Right lobe of liver (tissue), 6 donors: ENCODE measurements at regions not wholly inside any gene's neighbourhood (a gene's known extent, or its start where the extent isn't known, plus 50 kb on each side); places are given as distances from the start of the nearest gene placed in this dataset.

ENCODE experiments used
- ATAC-seq, 4 donors: fragments of 200-7000 bp; cut with Tn5 transposase; one replicate each; pipeline ENCODE4 v1.9.1; 2020; ENCODE audit warnings: mild to moderate bottlenecking in 4 of 4, moderate library complexity in 4 of 4
- DNase-seq, 3 donors: peaks; one replicate each; pipeline ENCODE4 v3.0.0-alpha.2; 2020
- H3K27ac ChIP-seq, 3 donors: fragments of 200-600 bp; one replicate each; pipeline ENCODE4 v1.8.0; 2022
- H3K27me3 ChIP-seq, 2 donors: fragments of 200-600 bp; one replicate each; pipeline ENCODE4 v1.8.0; 2022
- H3K36me3 ChIP-seq, 4 donors: fragments of 200-600 bp; sonication (generic) in 1 of 4; one replicate each; pipeline versions ENCODE4 v1.5.1 to v1.8.0; 2017 to 2022; ENCODE audit warnings: control low read depth in 1 of 4
- H3K4me1 ChIP-seq, 4 donors: fragments of 200-600 bp; sonication (generic) in 1 of 4; one replicate each; pipeline versions ENCODE4 v1.5.1 to v1.8.0; 2017 to 2022; ENCODE audit warnings: control low read depth in 1 of 4
- H3K4me3 ChIP-seq, 3 donors: fragments of 200-600 bp; one replicate each; pipeline ENCODE4 v1.8.0; 2022
- H3K9me3 ChIP-seq, 4 donors: fragments of 200-600 bp; sonication (generic) in 1 of 4; one replicate each; pipeline versions ENCODE4 v1.5.1 to v1.8.0; 2017 to 2022; ENCODE audit warnings: control low read depth in 1 of 4
- POLR2A ChIP-seq: fragments of 450-650 bp; IDR thresholded peaks from one replicate; pipeline ENCODE4 v1.6.1; 2017; ENCODE audit warnings: antibody characterized with exemption, mild to moderate bottlenecking
- WGBS: methylation state at CpG from one replicate; pipeline ENCODE4 v1.1.6; 2018; ENCODE audit warnings: low coverage, low lambda C conversion rate; ENCODE audit not compliant: insufficient coverage; ENCODE audit errors: missing lambda C conversion rate; 5-methylcytosine and 5-hydroxymethylcytosine counted together
- intact Hi-C, 2 donors: fragments of 100-400 bp; cut with DNase I; formaldehyde crosslinking; loops; one replicate each; pipeline versions ENCODE4 v1.11.2 to v1.14.1; 2022
- TF ChIP-seq, protein P1 (sequence below), 4 donors: fragments of 200-600 bp in 3 of 4; fragments of 450-650 bp in 1 of 4; IDR thresholded peaks; one replicate each; pipeline versions ENCODE4 v1.5.1 to v1.8.0; 2016 to 2022; ENCODE audit warnings: antibody characterized with exemption in 4 of 4, mild to moderate bottlenecking in 2 of 4
- donor health status: DM: no; HTN: yes; CAD: no.
- donor health status: DM: no; HTN: no; CAD: no.
- donor health status: DM: no; HTN: no; CAD: no.
- donor health status: DM: no; HTN: yes; CAD: no.
- donor health status: DM: no; HTN: yes; CAD: no.

DNA sequence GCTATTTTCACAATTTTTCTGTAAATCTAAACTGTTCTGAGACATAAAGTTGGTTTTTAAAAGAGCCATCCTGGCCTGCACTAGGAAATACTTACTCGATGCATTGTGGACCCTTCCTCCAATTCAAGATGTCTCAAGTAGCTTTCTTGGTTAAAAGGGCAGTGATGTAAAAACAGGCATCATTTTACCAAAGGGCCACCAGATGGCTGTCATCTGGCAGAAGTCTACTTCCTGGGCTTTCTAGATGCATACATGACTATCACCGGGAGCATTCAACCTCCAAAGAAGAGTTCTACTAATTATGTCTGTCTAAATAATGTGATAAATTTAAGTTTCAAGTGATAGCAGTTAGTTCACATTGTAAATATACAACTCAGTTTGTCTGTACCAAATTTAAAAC, 96.8 kb upstream of the FRMD6 start:
- 68% methylated on average over 2 of the region's 2 CpGs for WGBS
- peaks cover 0 to 15% (median 4%) of the 10 kb centered on the region in 4 donors for H3K4me1 ChIP-seq
- intact Hi-C loops: no loop called here
- DNase-seq (no peak), ATAC-seq (peak in 2 of 4 donors; percentile 17 to 55)
- H3K4me3 ChIP-seq: no peak overlapping the region
- H3K9me3 ChIP-seq: no peaks in the 10 kb centered on the region
- no peaks in the 10 kb centered on the region for H3K36me3 ChIP-seq
- H3K27ac ChIP-seq: no peak overlapping the region
- no peaks in the 10 kb centered on the region for H3K27me3 ChIP-seq
- TF ChIP-seq, protein P1, sequence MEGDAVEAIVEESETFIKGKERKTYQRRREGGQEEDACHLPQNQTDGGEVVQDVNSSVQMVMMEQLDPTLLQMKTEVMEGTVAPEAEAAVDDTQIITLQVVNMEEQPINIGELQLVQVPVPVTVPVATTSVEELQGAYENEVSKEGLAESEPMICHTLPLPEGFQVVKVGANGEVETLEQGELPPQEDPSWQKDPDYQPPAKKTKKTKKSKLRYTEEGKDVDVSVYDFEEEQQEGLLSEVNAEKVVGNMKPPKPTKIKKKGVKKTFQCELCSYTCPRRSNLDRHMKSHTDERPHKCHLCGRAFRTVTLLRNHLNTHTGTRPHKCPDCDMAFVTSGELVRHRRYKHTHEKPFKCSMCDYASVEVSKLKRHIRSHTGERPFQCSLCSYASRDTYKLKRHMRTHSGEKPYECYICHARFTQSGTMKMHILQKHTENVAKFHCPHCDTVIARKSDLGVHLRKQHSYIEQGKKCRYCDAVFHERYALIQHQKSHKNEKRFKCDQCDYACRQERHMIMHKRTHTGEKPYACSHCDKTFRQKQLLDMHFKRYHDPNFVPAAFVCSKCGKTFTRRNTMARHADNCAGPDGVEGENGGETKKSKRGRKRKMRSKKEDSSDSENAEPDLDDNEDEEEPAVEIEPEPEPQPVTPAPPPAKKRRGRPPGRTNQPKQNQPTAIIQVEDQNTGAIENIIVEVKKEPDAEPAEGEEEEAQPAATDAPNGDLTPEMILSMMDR (IDR thresholded peaks at IDR 0.05): peak; percentile 10 to 26 (median 16)
- no peak for TF ChIP-seq POLR2A

DNA sequence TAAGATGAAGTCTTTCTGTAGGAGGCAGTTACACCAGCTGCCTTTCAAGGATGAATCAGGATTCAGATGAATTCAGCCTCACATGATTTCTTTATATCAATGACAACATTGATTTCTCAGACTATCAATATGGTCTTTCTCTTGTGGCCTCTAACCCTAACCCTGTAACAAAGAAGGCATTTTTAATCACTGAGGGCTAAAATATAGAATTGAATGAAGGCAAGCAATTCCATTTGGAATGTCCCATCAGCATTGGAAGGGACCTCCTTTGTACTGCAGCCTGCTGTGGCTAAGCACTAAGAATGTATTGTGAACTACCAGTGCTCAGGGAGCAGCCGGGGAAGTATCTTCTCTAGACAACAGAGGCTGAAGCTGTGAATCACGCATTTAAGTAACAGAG, 90.6 kb upstream of the FRMD6 start:
- WGBS: 70% methylated on average over 2 of the region's 2 CpGs
- Histone ChIP-seq H3K4me3 (no peak overlapping the region), H3K4me1 (peaks cover 0 to 14% (median 5%) of the 10 kb centered on the region in 4 donors), H3K27ac (no peak overlapping the region), H3K27me3 (no peaks in the 10 kb centered on the region), H3K9me3 (no peaks in the 10 kb centered on the region), H3K36me3 (no peaks in the 10 kb centered on the region)
- no peak for DNase-seq
- intact Hi-C loops: no loop called here
- ATAC-seq: no peak
- TF ChIP-seq, protein P1 (IDR thresholded peaks at IDR 0.05): no peak
- no peak for TF ChIP-seq POLR2A

DNA sequence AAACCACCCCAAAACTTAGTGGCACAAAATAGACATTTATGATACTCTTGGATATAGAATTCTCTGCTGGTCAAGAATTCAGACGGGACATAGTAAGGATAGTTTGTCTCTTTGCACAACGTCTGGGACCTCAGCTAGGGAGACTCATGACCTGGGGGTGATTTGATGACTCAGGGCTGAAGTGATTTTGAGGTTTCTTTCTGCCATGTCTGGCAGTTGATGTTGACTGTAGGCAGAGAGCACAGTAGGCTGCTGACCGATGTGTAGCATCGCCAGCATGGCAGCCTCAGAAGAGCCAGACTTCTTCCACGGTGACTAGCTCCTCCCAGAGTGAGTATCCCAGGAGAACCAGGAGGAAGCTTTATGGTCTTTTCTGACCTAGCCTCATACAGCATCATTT, 88.9 kb upstream of the FRMD6 start:
- no peaks in the 10 kb centered on the region for H3K36me3 ChIP-seq
- H3K27me3 ChIP-seq: no peaks in the 10 kb centered on the region
- no peak overlapping the region for H3K4me3 ChIP-seq
- peaks cover 0 to 14% (median 5%) of the 10 kb centered on the region in 4 donors for H3K4me1 ChIP-seq
- no peaks in the 10 kb centered on the region for H3K9me3 ChIP-seq
- WGBS: 100% methylated on average over 1 of the region's 5 CpGs
- intact Hi-C loops: no loop called here
- ATAC-seq (no peak), DNase-seq (no peak)
- H3K27ac ChIP-seq: no peak overlapping the region
- no peak for TF ChIP-seq POLR2A
- TF ChIP-seq, protein P1 (IDR thresholded peaks at IDR 0.05): no peak

DNA sequence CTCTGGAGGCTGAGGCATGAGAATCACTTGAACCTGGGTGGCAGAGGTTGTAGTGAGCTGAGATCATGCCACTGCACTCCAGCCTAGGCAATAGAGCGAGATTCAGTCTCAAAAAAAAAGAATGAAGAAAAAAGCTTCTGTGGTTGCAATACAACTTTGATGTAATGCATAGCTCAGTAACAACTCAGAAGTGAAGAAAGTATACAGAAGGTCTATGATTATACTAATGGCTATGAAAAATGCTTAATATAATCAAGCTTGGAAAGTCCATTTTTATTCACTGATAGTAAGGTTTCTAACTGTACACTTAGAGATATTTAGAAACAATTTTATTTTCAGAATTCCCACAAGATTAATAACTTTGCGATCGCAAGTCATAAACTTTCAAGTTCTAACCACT, 88.2 kb upstream of the FRMD6 start:
- Histone ChIP-seq H3K9me3 (no peaks in the 10 kb centered on the region), H3K27me3 (no peaks in the 10 kb centered on the region), H3K36me3 (no peaks in the 10 kb centered on the region), H3K27ac (no peak overlapping the region), H3K4me3 (no peak overlapping the region), H3K4me1 (peaks cover 0 to 14% (median 5%) of the 10 kb centered on the region in 4 donors)
- no peak for DNase-seq
- TF ChIP-seq POLR2A: no peak
- TF ChIP-seq, protein P1 (IDR thresholded peaks at IDR 0.05): no peak
- no peak for ATAC-seq
- intact Hi-C loops: no loop called here
- WGBS: 83% methylated on average over 3 of the region's 3 CpGs

DNA sequence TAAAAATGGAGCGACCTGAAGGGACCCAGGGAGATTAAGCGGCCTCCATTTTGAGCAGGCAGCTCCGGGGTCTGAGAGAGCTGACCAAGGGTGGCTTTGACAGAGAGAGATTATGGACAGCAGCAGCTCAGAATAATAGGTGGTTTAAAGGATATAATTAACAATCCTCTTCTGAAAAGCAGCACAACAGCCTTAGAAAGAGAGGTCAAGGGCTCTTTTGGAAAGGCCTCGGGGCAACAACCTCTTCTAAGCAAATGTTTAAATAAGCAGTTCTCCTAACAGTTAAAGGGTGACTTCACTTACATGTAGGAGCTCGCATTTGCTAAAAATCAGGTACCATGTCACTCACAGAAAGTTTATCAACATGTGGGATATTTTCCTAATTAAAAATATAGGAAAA, 87.2 kb upstream of the FRMD6 start:
- H3K4me1 ChIP-seq: peaks cover 0 to 14% (median 5%) of the 10 kb centered on the region in 4 donors
- WGBS: 50% methylated on average over 5 of the region's 5 CpGs
- H3K27ac ChIP-seq: peak overlapping the region in 1 of 3 donors; percentile 26
- no peaks in the 10 kb centered on the region for H3K36me3 ChIP-seq
- no peaks in the 10 kb centered on the region for H3K9me3 ChIP-seq
- ATAC-seq (peak; percentile 80 to 91 (median 86)), DNase-seq (no peak)
- no peak for TF ChIP-seq POLR2A
- TF ChIP-seq, protein P1 (IDR thresholded peaks at IDR 0.05): no peak
- H3K4me3 ChIP-seq: no peak overlapping the region
- no peaks in the 10 kb centered on the region for H3K27me3 ChIP-seq
- intact Hi-C loops: no loop called here
